Neural cell (in vitro differentiated cells): ENCODE measurements at regions not wholly inside any gene's neighbourhood (a gene's known extent, or its start where the extent isn't known, plus 50 kb on each side); places are given as distances from the start of the nearest gene placed in this dataset.

Source experiments
- EP300 ChIP-seq: fragments of 450-650 bp; conservative IDR thresholded peaks from 2 replicates; pipeline ENCODE4 v1.6.1; 2014; ENCODE audit warnings: antibody characterized with exemption, mild to moderate bottlenecking, moderate library complexity; ENCODE audit not compliant: poor library complexity, severe bottlenecking
- SMC3 ChIP-seq: fragments of 450-650 bp; conservative IDR thresholded peaks from 2 replicates; pipeline ENCODE4 v1.6.1; 2014; ENCODE audit warnings: antibody characterized with exemption, mild to moderate bottlenecking, moderate library complexity; ENCODE audit not compliant: poor library complexity
- TAF1 ChIP-seq: IDR thresholded peaks from 2 replicates; pipeline ENCODE4 v1.6.1; 2012; ENCODE audit warnings: low read depth
- TF ChIP-seq, protein P1 (sequence below): fragments of 450-650 bp; IDR thresholded peaks from 2 replicates; pipeline ENCODE4 v1.5.1; 2014; ENCODE audit warnings: antibody characterized with exemption, mild to moderate bottlenecking, moderate library complexity; ENCODE audit not compliant: poor library complexity, severe bottlenecking
- TF ChIP-seq, protein P2 (sequence below): IDR thresholded peaks from 2 replicates; pipeline ENCODE4 v1.6.1; 2012; ENCODE audit warnings: borderline replicate concordance

GRCh38 chr17:52824542-52824941, 666.0 kb upstream of the CA10 start:
- TF ChIP-seq, protein P1, sequence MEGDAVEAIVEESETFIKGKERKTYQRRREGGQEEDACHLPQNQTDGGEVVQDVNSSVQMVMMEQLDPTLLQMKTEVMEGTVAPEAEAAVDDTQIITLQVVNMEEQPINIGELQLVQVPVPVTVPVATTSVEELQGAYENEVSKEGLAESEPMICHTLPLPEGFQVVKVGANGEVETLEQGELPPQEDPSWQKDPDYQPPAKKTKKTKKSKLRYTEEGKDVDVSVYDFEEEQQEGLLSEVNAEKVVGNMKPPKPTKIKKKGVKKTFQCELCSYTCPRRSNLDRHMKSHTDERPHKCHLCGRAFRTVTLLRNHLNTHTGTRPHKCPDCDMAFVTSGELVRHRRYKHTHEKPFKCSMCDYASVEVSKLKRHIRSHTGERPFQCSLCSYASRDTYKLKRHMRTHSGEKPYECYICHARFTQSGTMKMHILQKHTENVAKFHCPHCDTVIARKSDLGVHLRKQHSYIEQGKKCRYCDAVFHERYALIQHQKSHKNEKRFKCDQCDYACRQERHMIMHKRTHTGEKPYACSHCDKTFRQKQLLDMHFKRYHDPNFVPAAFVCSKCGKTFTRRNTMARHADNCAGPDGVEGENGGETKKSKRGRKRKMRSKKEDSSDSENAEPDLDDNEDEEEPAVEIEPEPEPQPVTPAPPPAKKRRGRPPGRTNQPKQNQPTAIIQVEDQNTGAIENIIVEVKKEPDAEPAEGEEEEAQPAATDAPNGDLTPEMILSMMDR, result no peak
- TF ChIP-seq, protein P2, sequence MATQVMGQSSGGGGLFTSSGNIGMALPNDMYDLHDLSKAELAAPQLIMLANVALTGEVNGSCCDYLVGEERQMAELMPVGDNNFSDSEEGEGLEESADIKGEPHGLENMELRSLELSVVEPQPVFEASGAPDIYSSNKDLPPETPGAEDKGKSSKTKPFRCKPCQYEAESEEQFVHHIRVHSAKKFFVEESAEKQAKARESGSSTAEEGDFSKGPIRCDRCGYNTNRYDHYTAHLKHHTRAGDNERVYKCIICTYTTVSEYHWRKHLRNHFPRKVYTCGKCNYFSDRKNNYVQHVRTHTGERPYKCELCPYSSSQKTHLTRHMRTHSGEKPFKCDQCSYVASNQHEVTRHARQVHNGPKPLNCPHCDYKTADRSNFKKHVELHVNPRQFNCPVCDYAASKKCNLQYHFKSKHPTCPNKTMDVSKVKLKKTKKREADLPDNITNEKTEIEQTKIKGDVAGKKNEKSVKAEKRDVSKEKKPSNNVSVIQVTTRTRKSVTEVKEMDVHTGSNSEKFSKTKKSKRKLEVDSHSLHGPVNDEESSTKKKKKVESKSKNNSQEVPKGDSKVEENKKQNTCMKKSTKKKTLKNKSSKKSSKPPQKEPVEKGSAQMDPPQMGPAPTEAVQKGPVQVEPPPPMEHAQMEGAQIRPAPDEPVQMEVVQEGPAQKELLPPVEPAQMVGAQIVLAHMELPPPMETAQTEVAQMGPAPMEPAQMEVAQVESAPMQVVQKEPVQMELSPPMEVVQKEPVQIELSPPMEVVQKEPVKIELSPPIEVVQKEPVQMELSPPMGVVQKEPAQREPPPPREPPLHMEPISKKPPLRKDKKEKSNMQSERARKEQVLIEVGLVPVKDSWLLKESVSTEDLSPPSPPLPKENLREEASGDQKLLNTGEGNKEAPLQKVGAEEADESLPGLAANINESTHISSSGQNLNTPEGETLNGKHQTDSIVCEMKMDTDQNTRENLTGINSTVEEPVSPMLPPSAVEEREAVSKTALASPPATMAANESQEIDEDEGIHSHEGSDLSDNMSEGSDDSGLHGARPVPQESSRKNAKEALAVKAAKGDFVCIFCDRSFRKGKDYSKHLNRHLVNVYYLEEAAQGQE, result no peak
- TF ChIP-seq TAF1 (no peak), EP300 (no peak), SMC3 (no peak)
